Peyer's patch (tissue), 4 donors: ENCODE measurements at regions not wholly inside any gene's neighbourhood (a gene's known extent, or its start where the extent isn't known, plus 50 kb on each side); places are given as distances from the start of the nearest gene placed in this dataset.

Experiments
- DNase-seq, 3 donors: peaks; one replicate each; pipeline ENCODE4 v3.0.0-alpha.2; 2017 to 2019
- H3K27ac ChIP-seq, 4 donors: fragments of 200-600 bp; sonication (generic); one replicate each; pipeline ENCODE4 v1.5.1; 2016 to 2019
- H3K27me3 ChIP-seq, 2 donors: fragments of 200-600 bp; sonication (generic); one replicate each; pipeline ENCODE4 v1.5.1; 2019
- H3K36me3 ChIP-seq, 3 donors: fragments of 200-600 bp; sonication (generic); one replicate each; pipeline ENCODE4 v1.5.1; 2016 to 2019
- H3K4me1 ChIP-seq, 4 donors: fragments of 200-600 bp; sonication (generic); one replicate each; pipeline ENCODE4 v1.5.1; 2016 to 2019
- H3K4me3 ChIP-seq, 4 donors: fragments of 200-600 bp; sonication (generic); 1 replicate in 3 of 4; 2 replicates in 1 of 4; pipeline ENCODE4 v1.5.1; 2016 to 2019; ENCODE audit warnings: mild to moderate bottlenecking in 1 of 4
- H3K9me3 ChIP-seq, 4 donors: fragments of 200-600 bp; sonication (generic); one replicate each; pipeline ENCODE4 v1.5.1; 2016 to 2019; ENCODE audit warnings: mild to moderate bottlenecking in 1 of 4
- POLR2A ChIP-seq, 2 donors: fragments of 450-650 bp; IDR thresholded peaks; one replicate each; pipeline ENCODE4 v1.5.1; 2017; ENCODE audit warnings: antibody characterized with exemption in 2 of 2, mild to moderate bottlenecking in 2 of 2, moderate library complexity in 2 of 2
- TF ChIP-seq, protein P1 (sequence below), 6 experiments: fragments of 450-650 bp in 4 of 6; fragments of 200-600 bp in 2 of 6; sonication (generic) in 1 of 6; IDR thresholded peaks; one replicate each; pipeline ENCODE4 v1.5.1; 2017 to 2019; ENCODE audit warnings: antibody characterized with exemption in 6 of 6, mild to moderate bottlenecking in 3 of 6, moderate library complexity in 1 of 6

DNA sequence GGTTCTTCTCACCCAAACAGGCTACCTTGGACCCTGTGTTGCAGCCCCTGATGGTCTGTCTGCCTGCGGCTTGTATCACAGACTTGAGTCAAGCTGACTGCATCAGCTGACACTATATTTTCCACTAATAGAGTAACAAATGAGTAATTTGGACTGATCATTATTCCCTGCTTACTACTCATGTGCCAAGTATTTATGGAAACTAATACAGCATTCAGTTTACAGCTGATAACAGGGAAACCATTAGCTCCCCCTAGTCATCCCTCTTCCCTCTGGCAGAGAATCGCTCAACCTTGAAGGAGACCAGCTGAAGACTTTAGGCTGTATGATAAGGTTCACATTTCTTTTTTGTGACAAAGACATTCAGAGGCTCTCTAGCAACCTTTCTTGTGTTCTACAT is 116.6 kb upstream of the SYT6 start:
- no peak overlapping the region for H3K27ac ChIP-seq
- no peaks in the 10 kb centered on the region for H3K36me3 ChIP-seq
- H3K4me3 ChIP-seq: no peak overlapping the region
- TF ChIP-seq, protein P1, sequence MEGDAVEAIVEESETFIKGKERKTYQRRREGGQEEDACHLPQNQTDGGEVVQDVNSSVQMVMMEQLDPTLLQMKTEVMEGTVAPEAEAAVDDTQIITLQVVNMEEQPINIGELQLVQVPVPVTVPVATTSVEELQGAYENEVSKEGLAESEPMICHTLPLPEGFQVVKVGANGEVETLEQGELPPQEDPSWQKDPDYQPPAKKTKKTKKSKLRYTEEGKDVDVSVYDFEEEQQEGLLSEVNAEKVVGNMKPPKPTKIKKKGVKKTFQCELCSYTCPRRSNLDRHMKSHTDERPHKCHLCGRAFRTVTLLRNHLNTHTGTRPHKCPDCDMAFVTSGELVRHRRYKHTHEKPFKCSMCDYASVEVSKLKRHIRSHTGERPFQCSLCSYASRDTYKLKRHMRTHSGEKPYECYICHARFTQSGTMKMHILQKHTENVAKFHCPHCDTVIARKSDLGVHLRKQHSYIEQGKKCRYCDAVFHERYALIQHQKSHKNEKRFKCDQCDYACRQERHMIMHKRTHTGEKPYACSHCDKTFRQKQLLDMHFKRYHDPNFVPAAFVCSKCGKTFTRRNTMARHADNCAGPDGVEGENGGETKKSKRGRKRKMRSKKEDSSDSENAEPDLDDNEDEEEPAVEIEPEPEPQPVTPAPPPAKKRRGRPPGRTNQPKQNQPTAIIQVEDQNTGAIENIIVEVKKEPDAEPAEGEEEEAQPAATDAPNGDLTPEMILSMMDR (IDR thresholded peaks at IDR 0.05): no peak
- TF ChIP-seq POLR2A (IDR thresholded peaks at IDR 0.05): no peak
- no peak for DNase-seq
- H3K4me1 ChIP-seq: no peaks in the 10 kb centered on the region
- H3K9me3 ChIP-seq: no peaks in the 10 kb centered on the region
- no peaks in the 10 kb centered on the region for H3K27me3 ChIP-seq

DNA sequence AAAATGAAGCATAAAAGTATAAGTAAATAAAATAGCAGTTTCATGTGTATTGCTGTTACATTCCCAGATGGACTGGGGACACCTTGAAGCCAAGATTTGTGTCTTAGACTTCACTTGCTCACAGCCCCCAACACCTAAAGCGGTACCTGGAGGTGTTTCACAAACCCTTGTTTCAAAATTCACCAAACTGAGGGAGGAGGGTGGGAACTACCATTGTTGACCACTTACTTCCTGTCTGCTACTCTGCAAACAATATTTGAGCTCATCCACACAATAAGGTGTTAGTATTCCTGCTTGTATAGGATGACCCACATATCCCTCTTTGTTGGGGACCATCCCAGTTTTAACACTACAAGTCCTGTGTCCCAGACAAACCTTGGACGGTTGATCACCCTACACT is 115.9 kb upstream of the SYT6 start:
- H3K36me3 ChIP-seq: no peaks in the 10 kb centered on the region
- H3K4me3 ChIP-seq: no peak overlapping the region
- H3K9me3 ChIP-seq: no peaks in the 10 kb centered on the region
- no peak overlapping the region for H3K27ac ChIP-seq
- no peaks in the 10 kb centered on the region for H3K27me3 ChIP-seq
- TF ChIP-seq, protein P1 (IDR thresholded peaks at IDR 0.05): no peak
- no peak for TF ChIP-seq POLR2A (IDR thresholded peaks at IDR 0.05)
- no peaks in the 10 kb centered on the region for H3K4me1 ChIP-seq
- DNase-seq: no peak

- no peak for TF ChIP-seq POLR2A (IDR thresholded peaks at IDR 0.05)
- TF ChIP-seq, protein P1 (IDR thresholded peaks at IDR 0.05): no peak
- DNase-seq: no peak
- H3K4me1 ChIP-seq: no peaks in the 10 kb centered on the region
- no peaks in the 10 kb centered on the region for H3K27me3 ChIP-seq
- H3K36me3 ChIP-seq: no peaks in the 10 kb centered on the region
- H3K4me3 ChIP-seq: no peak overlapping the region
- no peaks in the 10 kb centered on the region for H3K9me3 ChIP-seq
- H3K27ac ChIP-seq: no peak overlapping the region
These were observed 109.7 kb upstream of the SYT6 start for GRCh38 chr1:114263343-114263742.

DNA sequence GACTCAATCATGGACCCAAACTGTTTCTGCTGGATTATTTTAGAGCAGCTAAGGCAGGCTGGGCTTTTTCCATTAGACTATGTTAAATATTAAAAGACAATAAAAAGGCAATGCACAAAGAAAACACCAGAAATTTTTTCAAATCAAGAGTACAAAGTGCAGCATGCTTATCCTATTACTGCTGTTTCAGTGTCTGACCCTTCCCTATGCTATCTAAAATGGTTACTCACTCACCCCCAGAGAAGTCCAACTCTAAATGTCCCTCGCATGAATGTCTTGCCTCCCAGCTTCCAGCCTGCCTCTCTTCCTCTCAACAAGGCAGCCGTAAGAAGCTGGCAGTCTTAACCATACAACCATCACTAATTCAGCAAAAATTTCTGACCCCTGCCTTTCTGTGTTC is 108.7 kb upstream of the SYT6 start:
- TF ChIP-seq, protein P1 (IDR thresholded peaks at IDR 0.05): no peak
- no peak for TF ChIP-seq POLR2A (IDR thresholded peaks at IDR 0.05)
- DNase-seq: no peak
- Histone ChIP-seq H3K27me3 (no peaks in the 10 kb centered on the region), H3K4me3 (no peak overlapping the region), H3K4me1 (no peaks in the 10 kb centered on the region), H3K27ac (no peak overlapping the region), H3K36me3 (no peaks in the 10 kb centered on the region), H3K9me3 (no peaks in the 10 kb centered on the region)

- no peaks in the 10 kb centered on the region for H3K36me3 ChIP-seq
- DNase-seq: no peak
- no peak overlapping the region for H3K4me3 ChIP-seq
- TF ChIP-seq POLR2A (IDR thresholded peaks at IDR 0.05): no peak
- no peaks in the 10 kb centered on the region for H3K27me3 ChIP-seq
- no peaks in the 10 kb centered on the region for H3K4me1 ChIP-seq
- no peak overlapping the region for H3K27ac ChIP-seq
- no peaks in the 10 kb centered on the region for H3K9me3 ChIP-seq
These were observed 107.3 kb upstream of the SYT6 start for GRCh38 chr1:114260805-114261484.

GRCh38 chr1:114259511-114260160 is 106.0 kb upstream of the SYT6 start:
- no peak for TF ChIP-seq POLR2A (IDR thresholded peaks at IDR 0.05)
- TF ChIP-seq, protein P1 (IDR thresholded peaks at IDR 0.05): no peak
- H3K9me3 ChIP-seq: no peaks in the 10 kb centered on the region
- H3K4me3 ChIP-seq: no peak overlapping the region
- H3K36me3 ChIP-seq: no peaks in the 10 kb centered on the region
- no peaks in the 10 kb centered on the region for H3K27me3 ChIP-seq
- no peak overlapping the region for H3K27ac ChIP-seq
- DNase-seq: no peak
- no peaks in the 10 kb centered on the region for H3K4me1 ChIP-seq
